BLaER1 (cell line): ENCODE measurements at regions not wholly inside any gene's neighbourhood (a gene's known extent, or its start where the extent isn't known, plus 50 kb on each side); places are given as distances from the start of the nearest gene placed in this dataset.

Experiments
- H3K27ac ChIP-seq: shearing (Covaris generic); formaldehyde crosslinking; 2 replicates; pipeline ENCODE4 v1.8.1; 2022
- H3K27me3 ChIP-seq: shearing (Covaris generic); formaldehyde crosslinking; 2 replicates; pipeline ENCODE4 v1.8.1; 2022
- H3K36me3 ChIP-seq: shearing (Covaris generic); formaldehyde crosslinking; 2 replicates; pipeline ENCODE4 v1.8.1; 2022
- H3K4me1 ChIP-seq: shearing (Covaris generic); formaldehyde crosslinking; 2 replicates; pipeline ENCODE4 v1.8.1; 2022
- H3K4me2 ChIP-seq: shearing (Covaris generic); formaldehyde crosslinking; 2 replicates; pipeline ENCODE4 v1.8.1; 2022
- H3K4me3 ChIP-seq: shearing (Covaris generic); formaldehyde crosslinking; 2 replicates; pipeline ENCODE4 v1.8.1; 2022
- H3K9ac ChIP-seq: shearing (Covaris generic); formaldehyde crosslinking; 2 replicates; pipeline ENCODE4 v1.8.1; 2022
- H3K9me3 ChIP-seq: shearing (Covaris generic); formaldehyde crosslinking; 2 replicates; pipeline ENCODE4 v1.8.1; 2022
- H4K20me1 ChIP-seq: shearing (Covaris generic); formaldehyde crosslinking; 2 replicates; pipeline ENCODE4 v1.8.1; 2022
- Cebpa-rat ChIP-seq: shearing (Covaris generic); IDR thresholded peaks from 2 replicates; pipeline ENCODE4 v1.8.1; 2022

- Histone ChIP-seq H3K9ac (no peak overlapping the region), H3K9me3 (peaks cover 6% of the 10 kb centered on the region), H3K27ac (no peak overlapping the region), H3K27me3 (no peaks in the 10 kb centered on the region), H4K20me1 (no peaks in the 10 kb centered on the region), H3K4me3 (no peak overlapping the region), H3K36me3 (no peaks in the 10 kb centered on the region), H3K4me1 (peaks cover 46% of the 10 kb centered on the region), H3K4me2 (0 out of 2 replicates have a peak overlapping the region, but pooled peaks have one; percentile 5)
- TF ChIP-seq Cebpa-rat: no peak
Measured at GRCh38 chr3:111323019-111323418, 219.0 kb upstream of the CD96 start.

DNA sequence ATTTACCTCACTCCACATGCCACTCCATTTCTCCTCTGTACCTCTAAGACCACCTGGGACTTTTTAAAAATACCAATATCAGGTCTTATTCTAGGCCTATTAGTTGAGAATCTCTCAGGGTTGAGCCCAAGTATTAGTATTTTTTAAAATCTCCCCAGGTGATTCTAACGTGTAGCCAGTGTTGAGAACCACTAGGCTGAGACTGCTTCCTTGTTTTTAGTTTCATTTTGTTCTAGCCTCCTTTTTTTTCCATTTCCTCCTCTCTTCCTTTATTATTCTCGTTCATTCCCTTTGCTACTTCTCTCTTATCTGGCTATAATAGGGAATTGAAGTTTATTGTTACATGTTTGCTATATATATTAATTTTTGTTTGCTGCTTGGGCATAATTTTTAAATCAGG is 217.8 kb upstream of the CD96 start:
- Histone ChIP-seq H4K20me1 (no peaks in the 10 kb centered on the region), H3K4me1 (peaks cover 46% of the 10 kb centered on the region), H3K27me3 (no peaks in the 10 kb centered on the region), H3K4me2 (peak overlapping the region; percentile 67), H3K9ac (no peak overlapping the region; the same call in 1 of the 2 replicates), H3K36me3 (no peaks in the 10 kb centered on the region), H3K27ac (peak overlapping the region; percentile 62), H3K4me3 (no peak overlapping the region), H3K9me3 (no peaks in the 10 kb centered on the region)
- TF ChIP-seq Cebpa-rat: no peak

DNA sequence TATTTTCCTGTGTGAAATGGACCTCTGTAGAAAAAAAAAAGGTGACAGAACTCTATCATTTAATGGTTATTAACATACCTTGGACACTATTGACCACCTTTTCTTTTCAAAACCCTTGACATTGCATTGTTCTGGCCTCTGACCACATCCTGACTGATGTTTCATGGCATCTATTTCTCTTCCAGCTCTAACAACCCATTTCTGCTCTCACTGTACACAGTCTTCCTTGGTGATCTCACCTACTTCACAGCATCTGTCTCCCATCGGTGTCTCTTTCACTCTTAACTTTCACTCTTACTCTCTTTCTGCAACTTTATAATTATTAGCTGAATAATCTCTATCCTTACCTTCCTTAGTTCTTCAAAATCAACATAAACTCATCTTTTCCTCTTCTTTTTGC is 217.4 kb upstream of the CD96 start:
- TF ChIP-seq Cebpa-rat: no peak
- H3K9ac ChIP-seq: no peak overlapping the region
- peak overlapping the region; percentile 67 for H3K4me2 ChIP-seq
- H3K4me3 ChIP-seq: no peak overlapping the region
- H3K27me3 ChIP-seq: no peaks in the 10 kb centered on the region
- H3K27ac ChIP-seq: peak overlapping the region; percentile 62; the same call in 1 of the 2 replicates
- H3K36me3 ChIP-seq: no peaks in the 10 kb centered on the region
- H4K20me1 ChIP-seq: no peaks in the 10 kb centered on the region
- no peaks in the 10 kb centered on the region for H3K9me3 ChIP-seq
- peaks cover 46% of the 10 kb centered on the region for H3K4me1 ChIP-seq

- H3K4me2 ChIP-seq: no peak overlapping the region
- H3K27me3 ChIP-seq: no peaks in the 10 kb centered on the region
- H3K4me1 ChIP-seq: peaks cover 46% of the 10 kb centered on the region
- no peaks in the 10 kb centered on the region for H3K9me3 ChIP-seq
- no peak overlapping the region for H3K9ac ChIP-seq
- no peak overlapping the region for H3K27ac ChIP-seq
- no peak overlapping the region for H3K4me3 ChIP-seq
- no peak for TF ChIP-seq Cebpa-rat
- H3K36me3 ChIP-seq: no peaks in the 10 kb centered on the region
- no peaks in the 10 kb centered on the region for H4K20me1 ChIP-seq
Measured at GRCh38 chr3:111325160-111325718, 216.8 kb upstream of the CD96 start.

- H3K36me3 ChIP-seq: no peaks in the 10 kb centered on the region
- no peak overlapping the region for H3K4me3 ChIP-seq
- no peaks in the 10 kb centered on the region for H3K27me3 ChIP-seq
- no peaks in the 10 kb centered on the region for H4K20me1 ChIP-seq
- H3K27ac ChIP-seq: no peak overlapping the region
- H3K9me3 ChIP-seq: no peaks in the 10 kb centered on the region; the same call in 1 of the 2 replicates
- H3K4me1 ChIP-seq: peaks cover 46% of the 10 kb centered on the region
- H3K4me2 ChIP-seq: no peak overlapping the region
- no peak overlapping the region for H3K9ac ChIP-seq
- no peak for TF ChIP-seq Cebpa-rat
Measured at GRCh38 chr3:111326144-111326995, 215.6 kb upstream of the CD96 start.

DNA sequence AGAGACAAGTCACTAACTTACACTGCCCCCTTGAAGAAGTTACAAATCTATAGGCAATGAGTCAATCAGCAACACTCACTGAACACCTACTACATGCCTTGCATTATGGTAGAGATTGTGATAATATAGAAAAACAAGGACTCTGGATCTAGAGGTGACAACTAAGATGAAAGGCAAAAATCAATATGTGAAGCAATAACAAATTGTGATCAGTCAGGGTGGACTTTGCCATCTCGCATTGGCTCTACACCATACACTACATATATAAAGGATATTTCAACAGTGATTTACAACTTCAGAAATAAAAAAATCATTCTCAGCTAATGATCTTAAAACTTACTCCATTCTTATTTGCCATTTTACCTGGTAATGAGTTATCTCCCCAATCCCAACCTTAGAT is 210.7 kb upstream of the CD96 start:
- TF ChIP-seq Cebpa-rat: no peak
- Histone ChIP-seq H3K9me3 (peaks cover 5% of the 10 kb centered on the region; the same call in 1 of the 2 replicates), H4K20me1 (no peaks in the 10 kb centered on the region), H3K27me3 (no peaks in the 10 kb centered on the region), H3K4me3 (no peak overlapping the region), H3K36me3 (no peaks in the 10 kb centered on the region), H3K4me2 (no peak overlapping the region), H3K27ac (no peak overlapping the region), H3K4me1 (peaks cover 37% of the 10 kb centered on the region), H3K9ac (no peak overlapping the region)

DNA sequence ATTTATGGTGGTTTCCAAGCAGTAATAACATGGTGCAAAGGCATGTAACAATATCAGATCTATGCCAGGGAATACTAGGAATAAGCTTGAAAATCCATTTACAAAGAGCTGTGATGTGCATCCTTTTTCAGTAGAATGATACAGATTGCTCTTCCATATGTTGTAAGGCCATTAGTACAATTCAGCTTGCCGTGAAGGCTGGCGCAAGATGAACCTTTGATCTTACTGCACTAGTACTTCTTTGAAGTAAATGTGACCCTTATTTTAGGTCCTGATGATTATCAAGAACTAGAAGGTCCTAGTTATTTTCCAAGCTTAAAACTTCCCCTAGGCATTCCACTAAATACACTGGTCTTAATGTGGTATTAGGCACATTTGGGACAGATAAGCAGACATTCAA is 210.1 kb upstream of the CD96 start:
- Histone ChIP-seq H3K4me3 (no peak overlapping the region), H3K27ac (no peak overlapping the region), H3K9ac (no peak overlapping the region), H3K27me3 (no peaks in the 10 kb centered on the region), H3K9me3 (peaks cover 5% of the 10 kb centered on the region; the same call in 1 of the 2 replicates), H3K36me3 (no peaks in the 10 kb centered on the region), H3K4me2 (no peak overlapping the region), H4K20me1 (no peaks in the 10 kb centered on the region), H3K4me1 (peaks cover 39% of the 10 kb centered on the region)
- no peak for TF ChIP-seq Cebpa-rat

DNA sequence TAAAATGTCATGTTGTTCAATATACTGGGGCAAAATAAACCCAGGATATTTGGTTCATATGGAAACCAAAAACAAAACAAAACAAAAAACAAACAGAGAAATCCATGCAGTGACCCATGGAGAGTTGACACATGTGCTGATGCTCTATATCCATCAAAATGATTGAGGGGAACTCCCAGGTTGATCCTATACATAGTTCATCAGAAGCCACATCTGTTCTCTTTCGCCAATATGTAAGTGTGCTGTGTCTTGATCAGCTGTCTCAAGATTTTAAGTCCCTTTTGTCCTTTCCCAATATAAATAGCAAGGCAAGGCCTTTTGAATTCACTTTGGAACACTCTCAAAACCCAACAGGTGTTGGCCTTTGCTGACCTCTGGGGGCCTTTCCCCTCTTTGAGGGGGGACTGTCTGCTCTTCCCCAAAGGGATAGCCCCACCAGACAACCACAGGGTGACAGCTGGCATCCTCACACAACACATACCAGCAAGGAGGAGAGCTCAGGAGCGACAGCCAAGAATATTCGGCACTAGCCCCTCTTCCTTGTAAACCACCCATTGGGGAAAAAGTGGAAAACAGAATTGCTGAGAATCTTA is 209.4 kb upstream of the CD96 start:
- Histone ChIP-seq H3K9me3 (peaks cover 5% of the 10 kb centered on the region; the same call in 1 of the 2 replicates), H3K36me3 (no peaks in the 10 kb centered on the region), H3K27ac (no peak overlapping the region; the same call in 1 of the 2 replicates), H3K9ac (no peak overlapping the region), H3K4me1 (peaks cover 46% of the 10 kb centered on the region), H3K4me3 (no peak overlapping the region), H4K20me1 (no peaks in the 10 kb centered on the region), H3K4me2 (peak overlapping the region; percentile 48), H3K27me3 (no peaks in the 10 kb centered on the region)
- no peak for TF ChIP-seq Cebpa-rat

- no peaks in the 10 kb centered on the region for H3K36me3 ChIP-seq
- H4K20me1 ChIP-seq: no peaks in the 10 kb centered on the region
- no peak overlapping the region for H3K9ac ChIP-seq
- no peak overlapping the region for H3K4me3 ChIP-seq
- peaks cover 53% of the 10 kb centered on the region for H3K4me1 ChIP-seq
- H3K9me3 ChIP-seq: peaks cover 5% of the 10 kb centered on the region; the same call in 1 of the 2 replicates
- TF ChIP-seq Cebpa-rat: no peak
- H3K27me3 ChIP-seq: no peaks in the 10 kb centered on the region
- H3K27ac ChIP-seq: no peak overlapping the region
- no peak overlapping the region for H3K4me2 ChIP-seq
Measured at GRCh38 chr3:111333642-111334041, 208.4 kb upstream of the CD96 start.
